ENCODE measurements at regions not wholly inside any gene's neighbourhood (a gene's known extent, or its start where the extent isn't known, plus 50 kb on each side); places are given as distances from the start of the nearest gene placed in this dataset.

DNA sequence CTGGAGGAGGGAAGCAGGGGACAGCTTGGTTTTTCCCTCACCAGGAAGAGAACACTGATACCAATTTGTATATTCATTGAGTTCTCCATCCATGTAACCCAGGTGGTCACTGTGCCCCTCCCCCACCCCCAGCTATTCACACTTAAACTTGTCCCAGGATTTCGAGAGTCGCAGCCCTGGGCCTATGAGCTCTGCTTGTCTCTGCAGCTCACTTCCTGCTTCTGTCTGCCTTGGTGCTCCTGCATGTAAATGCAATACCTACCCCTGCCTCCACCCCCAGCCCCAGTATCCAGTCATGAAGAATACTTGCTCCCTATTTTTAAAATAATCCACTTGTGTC lies 452.2 kb downstream of the BCL11B start:
- DNase-seq, result no peak

DNA sequence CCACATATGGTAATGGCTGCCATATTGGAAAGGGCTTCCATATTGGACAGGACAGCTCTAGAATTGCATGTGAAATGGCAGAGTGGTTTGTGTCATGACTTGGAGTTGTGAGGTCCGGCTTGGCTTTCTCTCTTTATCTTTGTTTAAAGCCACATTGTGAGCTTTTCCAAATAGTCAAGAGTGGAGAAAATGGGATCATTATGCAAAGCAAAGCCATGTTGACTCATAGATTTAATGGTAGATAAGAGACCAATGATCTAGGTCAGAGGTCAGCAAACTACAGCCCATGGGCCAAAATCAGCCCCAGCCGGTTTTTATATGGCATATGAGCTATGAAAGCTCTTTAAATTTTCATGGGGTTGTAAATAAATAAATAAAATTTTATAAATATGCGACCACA lies 449.1 kb downstream of the BCL11B start:
- no peak for DNase-seq

DNA sequence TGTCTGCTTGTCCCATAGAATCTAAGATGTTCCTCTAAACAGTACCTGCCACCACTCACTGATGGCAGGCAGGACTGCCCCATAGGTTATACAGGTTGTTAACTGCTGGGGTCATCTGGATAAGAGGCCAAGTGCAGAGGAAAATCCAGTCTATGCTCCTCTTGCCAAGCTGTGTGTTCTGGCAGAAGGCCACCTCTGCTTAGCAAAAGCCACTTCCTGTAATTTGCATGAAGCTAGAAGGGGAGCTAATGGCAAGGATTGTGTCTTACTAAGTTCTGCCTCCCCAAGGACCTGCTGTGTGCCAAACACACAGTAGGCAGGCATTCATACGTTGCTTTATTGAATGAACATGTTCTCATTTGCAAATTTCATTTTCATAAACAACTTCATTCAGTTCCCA lies 445.4 kb downstream of the BCL11B start:
- no peak for DNase-seq

DNA sequence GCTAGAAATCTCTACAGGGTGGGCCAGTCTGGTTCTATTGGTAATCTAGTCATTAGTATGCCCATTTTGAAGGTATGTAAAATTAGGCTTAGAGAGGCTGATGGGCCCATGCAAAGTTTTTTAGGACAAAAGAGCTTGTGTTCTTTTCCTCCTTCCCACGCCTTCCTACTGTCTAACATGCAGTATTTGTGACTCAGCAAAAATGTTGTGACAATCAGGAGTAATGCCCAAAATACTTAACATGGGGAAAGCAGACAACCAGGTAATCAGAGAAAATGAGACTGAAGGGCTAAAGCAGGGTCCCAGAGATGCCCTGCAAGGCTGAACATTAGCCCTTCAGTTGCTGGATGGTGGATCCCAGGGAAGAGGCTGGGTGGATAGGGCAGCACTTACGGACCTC lies 437.9 kb downstream of the BCL11B start:
- DNase-seq, result no peak

DNA sequence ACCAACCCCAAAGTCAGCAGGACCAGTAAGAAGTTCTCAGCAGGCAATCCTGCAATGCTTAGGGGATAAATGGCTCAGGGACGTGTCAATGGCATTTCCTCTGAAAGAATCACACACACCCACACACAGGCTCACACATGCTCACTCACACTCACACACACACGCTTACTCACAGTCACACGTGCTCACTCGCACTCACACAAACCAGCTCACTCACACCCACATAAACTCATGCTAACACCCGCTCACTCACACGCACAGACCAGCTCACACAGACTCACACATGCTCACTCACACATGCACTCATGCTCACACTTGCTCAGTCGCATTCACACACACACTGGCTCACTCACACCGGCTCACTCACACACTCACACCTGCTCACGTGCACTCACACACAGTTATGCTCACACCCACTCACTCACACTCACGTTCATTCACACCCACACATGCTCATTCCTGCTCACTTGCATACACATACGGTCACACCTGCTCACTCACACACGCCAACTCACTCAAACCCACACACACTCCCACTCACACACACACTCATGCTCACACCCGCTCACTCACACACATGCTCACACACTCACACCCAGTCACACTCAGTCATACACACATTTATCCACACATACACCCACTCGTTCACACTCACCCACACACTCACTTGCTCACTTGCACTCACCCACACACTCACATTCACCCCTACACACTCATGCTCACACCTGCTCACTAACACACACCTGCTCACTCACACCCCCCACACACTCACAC lies 436.8 kb downstream of the BCL11B start:
- DNase-seq, result no peak

DNA sequence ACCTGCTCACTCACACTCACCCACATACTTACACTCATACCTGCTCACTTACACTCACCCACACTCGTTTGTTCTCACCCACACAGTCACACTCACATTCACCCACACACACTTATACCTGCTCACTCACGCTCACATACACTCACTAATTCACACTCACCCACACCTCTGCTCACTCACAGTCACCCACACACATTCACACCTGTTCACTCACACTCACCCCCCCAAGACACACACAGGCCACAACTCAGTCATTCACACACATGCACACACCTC lies 436.2 kb downstream of the BCL11B start:
- DNase-seq, result no peak

DNA sequence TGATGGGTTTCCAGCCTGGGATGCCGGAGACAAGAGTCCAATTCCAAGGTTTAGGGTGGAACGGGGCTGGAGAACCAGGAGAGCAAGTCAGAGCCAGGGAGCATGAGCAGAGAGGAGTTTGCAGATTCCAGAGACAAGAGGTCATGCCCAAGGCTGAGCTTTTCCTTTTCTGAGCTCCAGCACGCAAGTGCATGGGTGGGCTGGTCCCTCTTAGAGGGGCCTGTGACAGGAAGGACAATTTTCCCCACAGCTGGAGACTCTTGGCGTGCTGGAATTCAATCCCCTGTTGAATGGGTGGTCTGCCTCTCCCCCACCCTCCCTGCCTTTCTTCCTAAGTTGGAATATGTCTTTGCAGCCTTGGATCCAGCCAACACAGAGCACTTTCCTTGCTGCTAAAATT lies 431.9 kb downstream of the BCL11B start:
- DNase-seq, result no peak

DNA sequence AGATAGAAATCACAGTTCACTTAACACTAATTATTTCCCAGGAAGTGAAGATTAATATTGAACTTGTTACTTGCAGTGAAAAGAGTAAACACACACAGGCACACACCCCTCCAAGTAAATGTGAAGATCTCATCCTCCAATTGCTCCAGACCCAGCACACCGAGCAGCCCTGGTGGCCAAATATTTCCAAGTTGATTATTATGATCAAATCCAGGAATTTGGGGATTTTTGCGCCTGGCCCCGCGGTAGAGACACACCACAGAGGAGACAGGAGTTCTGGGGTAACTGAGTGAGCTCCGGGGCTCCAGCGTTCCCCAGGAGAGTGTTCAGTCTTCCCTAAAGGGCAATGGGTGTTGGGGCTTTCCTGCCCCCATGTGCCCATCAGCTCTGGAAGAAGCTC lies 431.5 kb downstream of the BCL11B start:
- DNase-seq, result no peak

DNA sequence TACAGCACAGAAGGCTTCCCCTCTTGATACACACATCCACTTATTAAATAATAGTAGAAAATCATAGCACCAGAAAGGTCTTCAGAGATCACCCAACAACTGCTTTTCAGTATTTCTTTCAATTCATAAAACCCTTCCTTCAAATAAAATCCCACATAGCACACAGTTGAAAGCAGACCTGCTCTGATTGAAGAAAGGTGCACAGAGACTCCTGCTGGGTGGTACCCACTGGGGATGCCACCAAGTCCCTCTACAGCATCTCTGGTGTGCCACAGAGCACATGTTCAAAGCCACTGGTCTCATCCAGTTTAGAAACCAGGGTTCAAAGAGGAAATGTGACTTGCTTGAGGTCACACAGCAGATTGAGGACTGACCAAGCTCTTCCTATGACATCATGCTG lies 427.5 kb downstream of the BCL11B start:
- DNase-seq, result no peak

DNA sequence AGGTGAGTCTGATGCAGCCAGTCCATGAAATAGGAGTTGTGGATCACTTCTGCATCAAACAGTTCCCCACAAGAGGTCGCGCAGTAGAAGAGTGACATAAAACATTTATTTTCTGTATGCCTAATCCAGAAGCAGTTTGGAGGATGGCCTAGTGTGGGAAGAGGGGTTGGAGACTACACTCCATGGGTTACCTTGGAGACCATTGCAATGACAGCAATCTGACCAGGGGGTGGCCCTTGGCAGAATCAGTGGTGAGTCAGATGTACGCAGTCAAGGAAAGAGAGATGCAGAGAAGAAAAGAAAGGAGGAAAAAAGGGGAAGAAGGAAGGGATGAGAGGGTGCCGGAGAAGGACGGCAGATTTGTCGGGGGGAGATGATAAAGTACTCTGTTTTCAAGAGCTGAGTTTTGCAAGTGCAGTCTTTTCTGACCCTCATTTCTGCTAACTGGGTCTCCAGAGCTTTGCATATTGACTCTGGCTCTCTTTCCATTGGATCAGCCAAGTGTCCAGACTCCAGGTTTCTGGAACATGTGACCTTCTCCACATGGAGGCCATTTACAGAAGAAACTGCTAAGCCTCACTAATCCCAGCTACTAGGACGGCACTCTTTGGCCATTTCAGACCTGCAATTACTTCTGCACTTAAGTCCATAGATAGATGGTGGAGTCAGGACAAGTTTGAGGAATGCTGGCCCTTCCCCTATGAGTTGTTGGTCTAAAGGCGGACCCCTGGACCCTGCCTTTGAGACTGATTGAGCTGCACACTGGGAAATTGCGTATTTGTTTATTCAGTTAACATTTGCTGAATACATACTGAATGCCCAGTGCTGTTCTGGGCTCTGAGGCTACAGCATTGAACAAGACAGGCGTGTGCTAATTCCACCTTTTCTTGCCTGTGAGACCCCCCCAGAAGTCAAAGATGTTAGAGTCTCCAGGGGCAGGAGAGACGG lies 424.2 kb downstream of the BCL11B start:
- no peak for DNase-seq

DNA sequence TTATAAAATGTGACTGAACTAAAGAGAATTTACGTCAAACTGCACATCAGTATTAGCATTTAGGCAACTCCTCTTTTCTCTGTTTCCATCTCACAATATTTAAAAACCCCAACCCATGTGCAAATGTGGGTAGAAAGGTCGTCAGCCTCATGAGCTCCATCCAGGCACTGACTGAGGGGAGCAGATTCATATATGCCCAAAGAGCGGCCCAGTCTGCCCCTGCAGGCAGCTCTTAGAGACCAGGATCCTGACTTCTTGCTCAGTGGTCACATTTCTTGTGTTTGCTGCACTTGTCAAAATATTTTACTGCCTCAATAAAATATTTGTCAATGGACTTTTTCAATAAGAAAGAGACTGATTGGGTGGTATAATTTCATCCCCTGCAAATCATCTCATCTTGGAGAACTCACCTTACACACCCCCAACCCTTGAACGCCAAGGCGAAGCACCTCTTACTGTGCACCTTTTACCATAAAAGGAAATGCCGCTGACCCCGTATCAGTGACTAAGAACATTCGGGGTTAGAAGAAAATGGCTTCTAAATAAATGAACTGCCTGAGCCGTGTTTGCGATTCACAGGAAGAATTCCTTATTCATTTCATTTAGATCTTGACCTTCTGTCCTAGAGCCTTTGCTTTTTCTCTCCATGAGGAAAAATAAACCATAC lies 418.8 kb downstream of the BCL11B start:
- DNase-seq, result no peak

DNA sequence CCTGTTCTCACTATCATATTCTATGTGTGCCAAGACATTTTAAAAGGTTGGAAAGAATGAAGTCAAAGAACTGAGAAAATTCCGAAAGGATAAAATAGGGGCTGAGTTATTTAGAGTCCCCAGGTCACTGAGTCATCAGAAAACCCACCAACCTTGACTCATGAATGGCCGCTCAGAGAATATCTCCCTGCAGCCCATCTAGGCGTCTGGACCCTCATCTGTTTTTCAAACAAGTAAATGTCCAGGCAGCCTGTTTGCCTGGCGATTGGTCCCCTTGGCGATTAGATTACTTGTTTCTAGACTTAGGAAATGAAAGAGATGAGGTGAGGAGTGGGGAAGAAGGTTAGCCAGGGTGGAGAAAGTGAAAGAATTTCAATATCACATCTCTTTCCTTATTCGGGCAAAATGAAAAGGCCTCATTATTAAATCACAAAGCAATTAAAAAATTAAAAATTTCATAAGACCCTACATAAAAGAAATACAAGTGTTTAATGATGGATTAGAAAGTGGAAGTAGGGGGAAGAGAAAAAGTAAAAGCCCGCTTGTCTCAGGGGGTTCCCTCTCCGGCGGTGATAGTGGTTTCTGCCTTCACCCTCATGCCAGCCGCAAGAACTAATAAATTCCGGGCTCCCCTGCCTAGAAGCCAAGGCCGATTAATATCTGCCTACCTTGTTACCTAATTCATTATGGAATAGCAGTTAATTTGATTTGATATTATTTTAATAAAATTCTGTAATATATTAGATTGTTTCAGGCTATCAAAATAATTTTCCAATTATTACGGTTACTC lies 415.9 kb downstream of the BCL11B start:
- DNase-seq, result no peak

DNA sequence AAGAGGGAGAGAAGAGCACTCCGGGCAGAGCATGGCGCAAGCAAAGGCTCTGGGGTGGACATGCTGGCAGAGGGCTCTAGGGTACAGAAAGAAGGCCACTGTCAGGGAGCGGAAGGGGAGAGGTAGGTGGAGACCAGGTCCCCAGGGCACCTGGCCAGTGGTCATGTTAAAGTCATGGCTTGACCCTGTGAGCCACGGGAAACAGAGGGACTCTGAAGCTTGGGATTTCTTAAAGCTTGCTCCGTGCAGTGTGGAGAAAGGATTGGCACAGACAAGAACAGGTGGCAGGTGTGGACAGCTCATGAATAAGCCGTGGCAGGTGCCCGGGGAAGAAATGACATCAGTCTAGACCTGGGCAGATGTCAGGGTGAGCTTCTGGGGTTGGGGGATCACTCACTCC lies 413.8 kb downstream of the BCL11B start:
- DNase-seq, result no peak

DNA sequence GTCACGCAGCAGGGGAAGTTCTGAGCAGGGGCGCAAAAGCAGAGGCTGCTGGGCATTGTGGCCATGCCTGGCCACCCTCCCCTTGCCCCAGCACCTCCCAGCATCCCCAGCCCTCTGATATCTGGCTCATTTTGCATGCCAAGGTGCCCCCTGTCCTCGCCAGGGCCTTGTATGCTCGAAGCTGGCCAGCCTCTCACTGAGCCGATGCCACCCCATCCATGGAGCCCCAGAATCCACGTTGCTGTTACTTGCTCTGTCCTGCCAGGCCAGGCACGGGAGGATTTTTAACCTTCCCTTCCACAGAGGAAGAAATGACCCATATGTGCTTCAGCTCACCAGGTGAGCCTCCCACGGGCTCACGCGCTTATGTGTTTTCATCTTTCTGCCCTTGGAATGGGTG lies 413.4 kb downstream of the BCL11B start:
- DNase-seq, result no peak

DNA sequence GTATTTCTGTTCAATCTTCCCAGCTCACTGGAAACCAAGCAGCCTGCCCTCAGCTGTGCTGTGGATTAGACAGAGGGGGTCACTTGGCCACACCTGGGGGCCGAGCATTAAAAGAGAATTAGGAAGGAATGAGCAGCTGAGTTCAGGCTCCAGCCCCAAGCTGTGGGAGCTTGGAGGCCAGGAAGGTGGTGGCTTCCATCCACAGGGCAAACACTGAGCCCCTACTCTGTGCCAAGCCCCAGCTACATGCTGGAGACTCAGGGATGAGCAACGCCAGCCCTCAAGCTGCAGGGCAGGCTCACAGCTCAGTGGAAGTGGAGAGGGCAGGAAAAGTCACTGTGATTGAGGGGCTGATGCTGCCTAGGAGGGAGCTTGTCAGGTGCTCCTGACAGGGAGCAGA lies 412.7 kb downstream of the BCL11B start:
- DNase-seq, result no peak

DNA sequence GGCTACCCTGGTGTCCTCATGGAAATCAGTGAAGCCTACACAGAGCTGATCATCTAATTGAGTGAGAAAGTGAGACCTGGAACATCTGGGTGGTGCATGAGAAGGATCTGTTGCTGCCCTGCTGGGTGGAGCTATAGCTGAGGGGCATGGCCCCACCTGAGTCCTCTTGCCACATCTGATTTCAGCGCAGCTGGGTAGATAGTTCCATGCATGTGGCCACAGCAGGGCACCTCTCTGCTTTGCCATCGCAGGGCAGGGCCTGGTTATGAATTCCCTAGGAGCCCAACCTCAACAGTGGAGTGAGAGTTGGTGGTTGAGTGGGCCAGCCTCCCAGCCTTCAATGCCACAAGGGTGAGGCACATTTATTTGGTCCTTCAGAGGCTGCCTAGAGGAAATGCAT lies 407.8 kb downstream of the BCL11B start:
- DNase-seq, result no peak

DNA sequence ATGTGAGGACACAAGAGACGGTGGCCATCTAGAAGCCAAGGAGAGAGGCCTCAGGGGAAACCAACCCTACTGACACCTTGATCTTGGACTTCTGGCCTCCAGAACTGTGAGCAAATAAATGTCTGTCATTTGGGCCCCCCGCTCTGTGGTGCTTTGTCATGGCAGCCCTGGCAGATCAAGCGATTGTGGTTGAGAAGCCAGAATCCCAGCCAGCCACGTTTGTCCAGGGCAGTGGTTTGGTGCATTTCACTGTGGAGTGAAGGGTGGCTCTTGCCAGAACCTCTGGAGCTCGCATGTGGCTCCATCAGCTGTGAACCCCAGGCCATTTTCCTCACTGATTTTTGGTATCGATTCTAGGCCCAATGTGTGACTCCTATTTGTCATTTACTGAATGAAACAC lies 404.9 kb downstream of the BCL11B start:
- DNase-seq, result no peak

DNA sequence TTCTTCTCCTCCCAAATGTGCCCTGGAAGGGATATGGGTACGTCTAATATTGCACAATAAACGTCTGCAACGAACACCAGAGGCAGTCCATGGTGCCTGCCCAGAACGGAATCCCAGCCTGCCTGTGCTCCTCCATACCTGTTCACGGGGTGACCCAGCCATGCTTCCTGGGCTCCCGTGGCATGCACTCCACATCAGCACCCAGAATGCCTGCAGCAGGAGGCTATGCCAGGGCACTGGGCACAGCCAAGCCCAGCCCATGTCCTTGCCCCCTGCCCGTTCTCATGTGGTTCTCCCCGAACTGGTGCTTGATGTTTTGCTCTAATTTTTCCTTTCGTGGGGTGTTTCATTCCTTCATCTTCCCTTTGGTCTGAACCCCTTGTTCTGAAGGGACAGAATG lies 404.3 kb downstream of the BCL11B start:
- DNase-seq, result no peak

DNA sequence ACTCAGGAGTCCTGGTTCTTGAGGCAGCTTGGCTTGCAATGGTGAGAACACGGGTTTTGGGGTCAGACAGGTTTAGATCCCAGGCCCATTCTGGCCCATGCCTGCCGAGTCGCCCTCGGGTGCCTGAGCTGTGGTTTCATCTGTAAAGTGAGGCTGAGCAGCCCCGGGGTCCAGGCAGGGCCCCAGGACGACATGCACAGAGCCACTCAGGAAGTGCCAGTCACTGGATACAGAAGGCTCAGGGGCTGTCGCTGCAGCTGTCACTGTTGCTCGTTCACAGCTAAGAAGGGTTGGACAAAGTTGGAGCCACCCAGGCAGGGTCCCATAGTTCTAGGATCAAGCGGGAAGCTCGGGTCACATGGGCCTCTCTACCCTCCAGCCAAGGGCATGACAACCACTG lies 403.1 kb downstream of the BCL11B start:
- no peak for DNase-seq

DNA sequence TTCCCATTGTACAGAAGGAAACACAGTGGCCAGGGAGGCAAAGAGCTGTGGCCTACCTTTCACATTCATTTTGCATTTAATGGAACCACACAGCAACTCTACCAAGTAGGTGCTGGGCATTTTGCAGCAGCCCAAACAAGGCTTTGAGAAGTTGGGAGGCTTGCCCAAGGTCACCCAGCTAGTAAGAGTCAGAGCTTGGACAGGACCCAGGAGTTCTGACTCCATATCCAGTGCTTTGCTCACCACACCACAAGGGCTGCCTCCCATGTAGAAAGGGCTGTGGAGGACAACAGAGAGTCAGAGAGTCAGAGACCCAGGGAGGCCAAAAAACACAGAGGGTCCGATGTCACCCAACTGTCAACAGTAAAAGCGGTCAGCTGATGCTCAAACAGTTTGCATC lies 400.2 kb downstream of the BCL11B start:
- no peak for DNase-seq

DNA sequence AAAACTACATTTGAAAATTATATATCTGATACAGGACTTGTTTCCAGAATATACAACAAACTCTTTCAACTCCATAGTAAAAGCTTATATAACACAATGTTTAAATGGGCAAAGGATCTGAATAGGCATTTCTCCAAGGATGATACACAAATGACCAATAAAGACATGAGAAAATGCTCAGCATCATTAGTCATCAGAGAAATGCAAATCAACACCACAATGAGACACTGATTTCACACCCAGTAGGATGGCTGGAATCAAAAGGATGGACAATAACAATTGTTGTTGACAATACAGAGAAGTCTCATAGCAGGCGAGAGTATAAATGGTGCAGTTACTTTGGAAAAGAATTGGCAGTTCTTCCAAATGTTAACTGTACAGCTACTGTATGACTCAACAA lies 394.9 kb downstream of the BCL11B start:
- no peak for DNase-seq

DNA sequence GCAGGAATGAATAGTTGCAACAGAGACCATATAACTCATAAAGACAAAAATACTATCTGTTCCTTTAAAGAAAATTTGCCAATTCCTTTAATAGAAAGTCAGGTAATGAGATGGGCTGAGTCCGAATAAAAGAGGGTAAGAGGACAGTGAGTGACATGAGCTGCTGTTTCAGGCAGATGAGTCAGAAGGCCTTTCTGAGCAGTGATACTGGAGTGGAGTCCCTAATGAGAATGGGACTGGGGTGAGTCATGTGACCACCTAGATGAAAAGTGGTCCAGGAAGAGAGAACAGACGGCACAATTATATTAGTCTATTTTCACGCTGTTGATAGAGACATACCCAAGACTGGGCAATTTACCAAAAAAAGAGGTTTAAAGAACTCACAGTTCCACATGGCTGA lies 393.7 kb downstream of the BCL11B start:
- DNase-seq, result no peak

DNA sequence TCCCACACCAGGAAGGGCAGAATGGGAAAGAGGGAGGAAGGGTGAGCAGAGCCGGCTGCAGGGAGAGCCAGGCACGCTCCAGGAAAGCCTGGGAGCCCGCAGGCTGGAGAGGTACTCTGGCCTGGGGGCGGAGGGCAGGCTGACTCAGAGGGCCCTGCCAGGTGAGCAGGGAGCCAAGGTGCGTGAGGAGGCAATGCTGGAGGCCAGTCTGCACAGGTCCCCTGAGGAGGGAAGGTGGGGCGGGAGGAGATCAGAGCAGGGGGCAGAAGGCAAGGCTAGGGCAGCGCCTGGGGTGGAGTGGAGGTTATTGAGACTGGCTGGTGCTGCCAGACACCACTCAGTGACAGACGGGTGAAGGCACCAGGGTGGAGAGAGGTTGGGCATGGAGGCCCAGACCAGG lies 385.0 kb downstream of the BCL11B start:
- no peak for DNase-seq

All from DMS53 (cell line).